Esophagus squamous epithelium (tissue), 4 donors: ENCODE measurements at regions not wholly inside any gene's neighbourhood (a gene's known extent, or its start where the extent isn't known, plus 50 kb on each side); places are given as distances from the start of the nearest gene placed in this dataset.

Experiments
- CTCF ChIP-seq, 6 experiments: fragments of 450-650 bp in 4 of 6; fragments of 200-600 bp in 2 of 6; sonication (generic) in 2 of 6; IDR thresholded peaks; one replicate each; pipeline ENCODE4 v1.5.1; 2016 to 2019; ENCODE audit warnings: antibody characterized with exemption in 6 of 6, mild to moderate bottlenecking in 4 of 6, moderate library complexity in 4 of 6
- POLR2A ChIP-seq, 4 donors: fragments of 450-650 bp; IDR thresholded peaks; one replicate each; pipeline ENCODE4 v1.6.1; 2017; ENCODE audit warnings: antibody characterized with exemption in 4 of 4, mild to moderate bottlenecking in 4 of 4, moderate library complexity in 3 of 4

DNA sequence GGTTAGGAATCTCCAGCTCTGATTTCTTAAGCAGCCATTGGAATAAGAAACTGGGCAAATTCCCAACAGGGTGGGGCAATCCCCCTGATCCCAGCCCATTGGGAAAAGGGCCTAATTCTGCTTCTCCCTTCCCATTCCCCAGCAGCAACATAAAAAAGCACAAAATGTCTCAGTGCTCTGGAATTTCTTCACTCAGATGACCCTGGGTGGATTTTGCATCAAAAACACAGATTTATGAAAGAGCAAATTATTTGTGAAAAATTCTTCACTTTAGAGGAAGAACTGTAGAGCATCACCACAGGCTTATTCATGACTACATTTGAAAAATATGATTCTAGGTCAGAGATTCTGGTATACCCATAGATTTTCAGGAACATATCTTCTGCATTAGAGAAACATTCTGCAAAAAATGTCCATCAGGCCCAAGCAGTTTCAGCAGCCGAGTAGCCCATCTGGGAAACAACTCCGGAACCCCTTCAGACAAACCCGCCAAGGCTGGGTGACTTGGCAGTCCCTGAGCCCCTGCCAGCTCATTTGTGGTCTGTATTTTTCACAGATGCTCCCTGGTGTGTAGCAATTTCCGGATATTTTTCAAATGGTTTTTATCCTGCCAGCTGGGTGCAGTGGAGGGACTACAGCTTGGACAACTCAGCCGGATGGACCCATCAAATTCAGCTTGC lies 102.1 kb upstream of the RANBP3L start:
- TF ChIP-seq CTCF (IDR thresholded peaks at IDR 0.05) (no peak), POLR2A (IDR thresholded peaks at IDR 0.05) (no peak)
